H1 (cell line): ENCODE measurements at regions not wholly inside any gene's neighbourhood (a gene's known extent, or its start where the extent isn't known, plus 50 kb on each side); places are given as distances from the start of the nearest gene placed in this dataset.

ENCODE experiments used
- CTBP2 ChIP-seq: IDR thresholded peaks from 2 replicates; pipeline ENCODE4 v1.7.0; 2011; ENCODE audit warnings: borderline replicate concordance, mild to moderate bottlenecking, moderate library complexity, mixed read lengths, low read length; ENCODE audit not compliant: insufficient read depth, insufficient read length
- E2F6 ChIP-seq: IDR thresholded peaks from 2 replicates; pipeline ENCODE4 v1.6.1; 2012; ENCODE audit warnings: inconsistent platforms
- PHF8 ChIP-seq: fragments of 200-600 bp; sonication (generic); conservative IDR thresholded peaks from 2 replicates; pipeline ENCODE4 v1.7.1; 2012; ENCODE audit warnings: low read depth, mild to moderate bottlenecking, inconsistent platforms, low read length, moderate library complexity
- TCF12 ChIP-seq: IDR thresholded peaks from 2 replicates; pipeline ENCODE4 v1.6.1; 2011; ENCODE audit warnings: low read depth, mild to moderate bottlenecking, low read length

- no peak for TF ChIP-seq PHF8
- TF ChIP-seq TCF12, result no peak
- TF ChIP-seq E2F6, result no peak
- TF ChIP-seq CTBP2, result no peak
Measured at GRCh38 chr9:73073337-73074175, 78.1 kb upstream of the ANXA1 start (continued).
